OCI-LY1 (cell line): ENCODE measurements at regions not wholly inside any gene's neighbourhood (a gene's known extent, or its start where the extent isn't known, plus 50 kb on each side); places are given as distances from the start of the nearest gene placed in this dataset.
A peak's percentile ranks its signal among the peaks of the same experiment; 100 is the strongest.

ENCODE experiments used
- H2AFZ ChIP-seq: fragments of 200-600 bp; sonication (generic), shearing (Covaris generic); 2 replicates; pipeline ENCODE4 v1.6.0; 2014; ENCODE audit warnings: antibody characterized with exemption, mild to moderate bottlenecking, low read length
- H3F3A ChIP-seq: fragments of 200-600 bp; sonication (generic), shearing (Covaris generic); 2 replicates; pipeline ENCODE4 v1.6.0; 2014; ENCODE audit warnings: mild to moderate bottlenecking, antibody characterized with exemption, low read length, moderate library complexity; ENCODE audit not compliant: insufficient read depth
- H3K27ac ChIP-seq: fragments of 200-600 bp; sonication (generic); 2 replicates; pipeline ENCODE4 v1.5.1; 2014; ENCODE audit warnings: low read length, mixed run types, mild to moderate bottlenecking, low read depth; ENCODE audit not compliant: poor library complexity, severe bottlenecking
- H3K27me3 ChIP-seq: fragments of 200-600 bp; sonication (generic); 2 replicates; pipeline ENCODE4 v1.6.0; 2014; ENCODE audit warnings: antibody characterized with exemption, mild to moderate bottlenecking, low read length, moderate library complexity; ENCODE audit not compliant: insufficient read depth
- H3K36me3 ChIP-seq: fragments of 200-600 bp; sonication (generic); 2 replicates; pipeline ENCODE4 v1.6.1; 2014; ENCODE audit warnings: mild to moderate bottlenecking, antibody characterized with exemption, low read length, moderate library complexity, mixed read lengths; ENCODE audit not compliant: insufficient read depth
- H3K4me1 ChIP-seq: fragments of 200-600 bp; sonication (generic); 2 replicates; pipeline ENCODE4 v1.5.1; 2014; ENCODE audit warnings: mild to moderate bottlenecking, low read length, moderate library complexity; ENCODE audit not compliant: insufficient read depth, severe bottlenecking
- H3K4me2 ChIP-seq: fragments of 200-600 bp; sonication (generic), shearing (Covaris generic); 2 replicates; pipeline ENCODE4 v1.6.1; 2014; ENCODE audit warnings: low read length
- H3K4me3 ChIP-seq: fragments of 200-600 bp; sonication (generic); 2 replicates; pipeline ENCODE4 v1.5.1; 2014; ENCODE audit warnings: low read length, low read depth, mild to moderate bottlenecking, mixed read lengths; ENCODE audit not compliant: poor library complexity, severe bottlenecking
- H3K79me2 ChIP-seq: fragments of 200-600 bp; shearing (Covaris generic); 2 replicates; pipeline ENCODE4 v1.6.1; 2016; ENCODE audit warnings: mixed run types, low read length, mixed read lengths; ENCODE audit not compliant: insufficient read depth
- H3K9ac ChIP-seq: fragments of 200-600 bp; sonication (generic), shearing (Covaris generic); 2 replicates; pipeline ENCODE4 v1.6.1; 2014; ENCODE audit warnings: mild to moderate bottlenecking, low read length, mixed read lengths
- H3K9me2 ChIP-seq: fragments of 200-600 bp; sonication (generic), shearing (Covaris generic); 2 replicates; pipeline ENCODE4 v1.6.1; 2014; ENCODE audit warnings: low read depth, mild to moderate bottlenecking, low read length, mixed read lengths
- H3K9me3 ChIP-seq: fragments of 200-600 bp; shearing (Covaris generic); 2 replicates; pipeline ENCODE4 v1.6.1; 2014; ENCODE audit warnings: low read length, mixed read lengths
- H4K20me1 ChIP-seq: fragments of 200-600 bp; sonication (generic), shearing (Covaris generic); 2 replicates; pipeline ENCODE4 v1.6.0; 2016; ENCODE audit warnings: mild to moderate bottlenecking, low read length; ENCODE audit not compliant: insufficient read depth
- EZH2 ChIP-seq: fragments of 200-600 bp; sonication (generic), shearing (Covaris generic); IDR thresholded peaks from 2 replicates; pipeline ENCODE4 v1.8.0; 2017; ENCODE audit warnings: borderline replicate concordance, mixed run types, mild to moderate bottlenecking, antibody characterized with exemption, low read length, moderate library complexity, mixed read lengths
- TF ChIP-seq, protein P1 (sequence below): fragments of 200-600 bp; sonication (generic), shearing (Covaris generic); IDR thresholded peaks from 2 replicates; pipeline ENCODE4 v1.5.1; 2017; ENCODE audit warnings: mild to moderate bottlenecking, antibody characterized with exemption, low read length, moderate library complexity, mixed read lengths

DNA sequence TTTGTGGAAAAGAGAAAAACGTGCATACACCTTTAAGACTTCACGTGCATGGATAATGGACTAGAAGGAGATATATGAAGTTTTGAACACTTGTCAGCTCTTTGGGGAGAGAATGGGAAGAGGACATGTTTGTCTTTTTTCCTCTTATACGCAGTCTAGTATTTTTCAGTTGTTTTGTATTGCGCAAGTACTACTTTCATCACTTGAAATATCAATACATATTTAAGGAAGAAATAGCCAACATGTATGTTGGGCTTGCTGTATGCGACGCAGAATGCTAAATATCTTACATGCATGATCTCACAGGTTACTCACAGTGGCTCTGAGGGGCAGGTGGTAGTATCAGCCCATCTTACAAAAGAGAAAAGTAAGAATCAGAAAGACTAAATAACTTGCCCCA, 176.5 kb upstream of the RUNX1 start:
- peak overlapping the region; percentile 69 for H3K4me3 ChIP-seq
- H3K4me2 ChIP-seq = peak overlapping the region; percentile 81
- H3K79me2 ChIP-seq = no peaks in the 10 kb centered on the region; the same call in 1 of the 2 replicates
- H3K9ac ChIP-seq = peak overlapping the region; percentile 94
- H2AFZ ChIP-seq = no peak overlapping the region
- H3K9me2 ChIP-seq = no peaks in the 10 kb centered on the region
- no peak for TF ChIP-seq EZH2
- TF ChIP-seq, protein P1, sequence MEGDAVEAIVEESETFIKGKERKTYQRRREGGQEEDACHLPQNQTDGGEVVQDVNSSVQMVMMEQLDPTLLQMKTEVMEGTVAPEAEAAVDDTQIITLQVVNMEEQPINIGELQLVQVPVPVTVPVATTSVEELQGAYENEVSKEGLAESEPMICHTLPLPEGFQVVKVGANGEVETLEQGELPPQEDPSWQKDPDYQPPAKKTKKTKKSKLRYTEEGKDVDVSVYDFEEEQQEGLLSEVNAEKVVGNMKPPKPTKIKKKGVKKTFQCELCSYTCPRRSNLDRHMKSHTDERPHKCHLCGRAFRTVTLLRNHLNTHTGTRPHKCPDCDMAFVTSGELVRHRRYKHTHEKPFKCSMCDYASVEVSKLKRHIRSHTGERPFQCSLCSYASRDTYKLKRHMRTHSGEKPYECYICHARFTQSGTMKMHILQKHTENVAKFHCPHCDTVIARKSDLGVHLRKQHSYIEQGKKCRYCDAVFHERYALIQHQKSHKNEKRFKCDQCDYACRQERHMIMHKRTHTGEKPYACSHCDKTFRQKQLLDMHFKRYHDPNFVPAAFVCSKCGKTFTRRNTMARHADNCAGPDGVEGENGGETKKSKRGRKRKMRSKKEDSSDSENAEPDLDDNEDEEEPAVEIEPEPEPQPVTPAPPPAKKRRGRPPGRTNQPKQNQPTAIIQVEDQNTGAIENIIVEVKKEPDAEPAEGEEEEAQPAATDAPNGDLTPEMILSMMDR = no peak
- H3K4me1 ChIP-seq = peaks cover 82% of the 10 kb centered on the region
- no peaks in the 10 kb centered on the region for H3K27me3 ChIP-seq
- no peaks in the 10 kb centered on the region for H3K36me3 ChIP-seq
- peak overlapping the region; percentile 99 for H3K27ac ChIP-seq
- H3K9me3 ChIP-seq = no peaks in the 10 kb centered on the region
- H4K20me1 ChIP-seq = no peaks in the 10 kb centered on the region
- peaks cover 17% of the 10 kb centered on the region; the same call in 1 of the 2 replicates for H3F3A ChIP-seq

DNA sequence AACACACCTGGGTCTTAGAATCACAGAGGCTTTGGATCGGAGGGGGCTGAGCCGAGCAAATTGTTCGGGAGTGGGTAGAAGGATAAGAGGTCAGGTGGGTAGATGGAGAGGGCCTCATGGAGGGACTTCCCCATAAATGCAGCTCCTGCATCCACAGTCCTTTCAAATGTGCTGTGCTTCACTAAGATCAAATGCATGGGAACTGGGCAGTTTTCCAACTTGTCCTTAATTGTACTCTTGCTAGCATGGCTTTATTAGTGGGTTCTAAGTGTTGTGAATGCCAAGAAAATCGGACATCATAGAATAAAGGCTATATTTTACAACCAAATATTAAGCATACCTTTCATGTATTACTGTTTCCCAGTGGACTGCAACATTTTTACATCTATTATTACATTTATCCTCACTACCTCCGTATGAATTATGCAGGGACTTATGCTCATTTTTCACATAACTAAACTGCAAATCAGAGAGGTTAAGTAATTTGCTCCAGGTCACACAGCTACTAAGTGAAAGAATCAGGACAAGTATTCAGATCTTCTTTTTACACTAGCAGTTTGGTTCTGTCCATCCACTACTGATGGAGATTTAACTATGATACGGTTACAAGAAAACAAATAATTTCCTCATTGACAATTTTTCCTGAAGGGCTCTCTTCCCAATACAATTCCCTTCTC, 174.5 kb upstream of the RUNX1 start:
- Histone ChIP-seq H3K9ac (no peak overlapping the region; the same call in 1 of the 2 replicates), H3K79me2 (no peaks in the 10 kb centered on the region; the same call in 1 of the 2 replicates), H3K9me2 (no peaks in the 10 kb centered on the region), H3K4me1 (peaks cover 63% of the 10 kb centered on the region), H3K27ac (peak overlapping the region; percentile 84), H4K20me1 (no peaks in the 10 kb centered on the region), H3K27me3 (no peaks in the 10 kb centered on the region), H3K36me3 (peaks cover 4% of the 10 kb centered on the region; the same call in 1 of the 2 replicates), H3F3A (peaks cover 17% of the 10 kb centered on the region; the same call in 1 of the 2 replicates), H3K9me3 (no peaks in the 10 kb centered on the region), H2AFZ (no peak overlapping the region), H3K4me2 (no peak overlapping the region), H3K4me3 (no peak overlapping the region)
- TF ChIP-seq, protein P1 = no peak
- TF ChIP-seq EZH2 = no peak

DNA sequence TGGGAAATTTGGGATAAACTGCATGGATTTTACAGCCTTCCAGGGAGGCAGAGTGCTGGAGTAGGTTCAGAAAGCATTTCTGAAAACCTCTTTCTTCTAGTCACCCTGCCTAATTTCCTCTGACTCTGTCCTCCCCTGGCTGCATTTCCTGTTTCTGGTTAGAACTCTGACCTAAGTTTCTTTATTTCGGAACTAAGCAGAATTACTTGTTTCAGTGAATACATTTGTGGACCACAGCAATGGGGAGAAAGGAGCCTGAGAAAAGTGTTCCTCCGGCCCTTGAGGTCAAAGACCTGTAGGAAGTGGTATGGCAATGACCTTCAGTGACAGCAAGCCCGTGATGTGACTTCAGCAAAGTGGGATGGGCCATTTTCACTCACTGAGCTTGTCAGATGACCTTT, 173.4 kb upstream of the RUNX1 start:
- Histone ChIP-seq H3K4me1 (peaks cover 55% of the 10 kb centered on the region), H3K27me3 (no peaks in the 10 kb centered on the region), H4K20me1 (no peaks in the 10 kb centered on the region), H3K4me3 (peak overlapping the region; percentile 33), H3K79me2 (no peaks in the 10 kb centered on the region; the same call in 1 of the 2 replicates), H3K27ac (peak overlapping the region; percentile 84), H2AFZ (no peak overlapping the region), H3F3A (peaks cover 14% of the 10 kb centered on the region; the same call in 1 of the 2 replicates), H3K9ac (peak overlapping the region; percentile 14), H3K4me2 (peak overlapping the region; percentile 46), H3K9me3 (no peaks in the 10 kb centered on the region), H3K36me3 (peaks cover 6% of the 10 kb centered on the region; the same call in 1 of the 2 replicates), H3K9me2 (no peaks in the 10 kb centered on the region)
- TF ChIP-seq EZH2 = no peak
- TF ChIP-seq, protein P1 = no peak
